DND-41 (cell line): ENCODE measurements at regions not wholly inside any gene's neighbourhood (a gene's known extent, or its start where the extent isn't known, plus 50 kb on each side); places are given as distances from the start of the nearest gene placed in this dataset.

Source experiments
- CTCF ChIP-seq: IDR thresholded peaks from 2 replicates; pipeline ENCODE4 v1.5.1; 2012; ENCODE audit warnings: borderline replicate concordance, low read length, moderate library complexity, mild to moderate bottlenecking; ENCODE audit not compliant: poor library complexity, severe bottlenecking; ENCODE audit errors: extremely low read depth
- EZH2 ChIP-seq: IDR thresholded peaks from 3 replicates; pipeline ENCODE4 v1.6.1; 2012; ENCODE audit warnings: borderline replicate concordance, low read depth, mild to moderate bottlenecking, moderate library complexity, low read length, inconsistent platforms; ENCODE audit not compliant: severe bottlenecking

GRCh38 chrX:20711366-20711765, 444.7 kb upstream of the RPS6KA3 start:
- TF ChIP-seq EZH2 (no peak), CTCF (no peak)
